K562 (cell line): ENCODE measurements at regions not wholly inside any gene's neighbourhood (a gene's known extent, or its start where the extent isn't known, plus 50 kb on each side); places are given as distances from the start of the nearest gene placed in this dataset.

Source experiments
- ATAC-seq: fragments of 200-7000 bp; cut with Tn5 transposase; 3 replicates; pipeline ENCODE4 v1.9.1; 2020; ENCODE audit warnings: moderate library complexity
- BruUV-seq: library from RNA; stranded (reverse); fragments of 400-500 nt; replicated peaks from 2 replicates; lab custom pipeline; 2021; lab: Mats Ljungman, UMichigan
- CTCF ChIA-PET: fragments of 300-600 bp; formaldehyde crosslinking; extraction: SDS; loops from one replicate; lab custom pipeline; 2021; ENCODE audit warnings: low intra/inter-chr PET ratio; lab: Yijun Ruan, JAX
- POLR2A ChIA-PET: fragments of 300-600, 350-650 bp; sonication (Branson Sonifier 250); formaldehyde crosslinking; extraction: SDS; loops from one replicate; lab custom pipeline; 2021; ENCODE audit warnings: antibody characterized with exemption, inconsistent platforms; lab: Yijun Ruan, JAX
- DNase-seq, 4 experiments: peaks; one replicate each; pipeline versions ENCODE4 v3.0.0 to v3.0.0-alpha.2; 2011 to 2018; ENCODE audit warnings: low spot score in 3 of 4, mixed read lengths in 3 of 4; ENCODE audit errors: extremely low read depth in 1 of 4
- FAIRE-seq: peaks from 2 replicates; lab custom pipeline; 2011; peaks lifted over from hg19 to GRCh38; lab: Jason Lieb, UNC
- H2AFZ ChIP-seq: 2 replicates; pipeline ENCODE4 v1.6.0; 2011; ENCODE audit warnings: low read depth, low read length, control low read depth, inconsistent platforms
- H3K27ac ChIP-seq: fragments of 200-600 bp; 3 replicates; pipeline ENCODE4 v1.8.0; 2011; ENCODE audit warnings: low read depth, mild to moderate bottlenecking, control low read depth, inconsistent platforms, low read length, moderate library complexity, mixed read lengths; ENCODE audit errors: extremely low read depth
- H3K27me3 ChIP-seq, 2 experiments: fragments of 300-600 bp in 1 of 2; 2 replicates in 1 of 2; 3 replicates in 1 of 2; pipeline versions ENCODE4 v1.6.0 to v1.8.0; 2011; ENCODE audit warnings: inconsistent platforms in 2 of 2, low read length in 2 of 2, mild to moderate bottlenecking in 1 of 2, mixed read lengths in 1 of 2, moderate library complexity in 1 of 2; ENCODE audit not compliant: control insufficient read depth in 2 of 2, insufficient read depth in 2 of 2
- H3K36me3 ChIP-seq: fragments of 300-600 bp; 3 replicates; pipeline ENCODE4 v1.8.0; 2011; ENCODE audit warnings: mild to moderate bottlenecking, low read length, inconsistent platforms; ENCODE audit not compliant: control insufficient read depth, insufficient read depth
- H3K4me1 ChIP-seq, 2 experiments: fragments of 200-600 bp in 1 of 2; replicated peaks in 1 of 2; 2 replicates in 1 of 2; 3 replicates in 1 of 2; pipeline versions ENCODE4 v1.5.1 to v1.8.0; 2011; ENCODE audit warnings: inconsistent platforms in 2 of 2, low read length in 2 of 2, mild to moderate bottlenecking in 1 of 2, mixed read lengths in 1 of 2, moderate library complexity in 1 of 2; ENCODE audit not compliant: control insufficient read depth in 2 of 2, insufficient read depth in 2 of 2
- H3K4me2 ChIP-seq: 2 replicates; pipeline ENCODE4 v1.6.1; 2011; ENCODE audit warnings: low read length, control low read depth, inconsistent platforms, mixed read lengths; ENCODE audit not compliant: insufficient read depth
- H3K4me3 ChIP-seq: fragments of 200-600 bp; sonication (generic), shearing (Covaris generic); 2 replicates; pipeline ENCODE4 v1.5.1; 2016; ENCODE audit warnings: control low read depth, inconsistent platforms
- H3K79me2 ChIP-seq: fragments of 200-600 bp; 3 replicates; pipeline ENCODE4 v1.8.0; 2011; ENCODE audit warnings: low read length, inconsistent platforms; ENCODE audit not compliant: control insufficient read depth, insufficient read depth
- H3K9ac ChIP-seq, 2 experiments: 2 replicates each; pipeline versions ENCODE4 v1.6.0 to v1.6.1; 2011; ENCODE audit warnings: low read depth in 2 of 2, low read length in 2 of 2, control low read depth in 1 of 2, inconsistent platforms in 1 of 2, mild to moderate bottlenecking in 1 of 2, mixed read lengths in 1 of 2; ENCODE audit not compliant: insufficient read depth in 1 of 2
- H3K9me1 ChIP-seq: one replicate; pipeline ENCODE4 v1.6.0; 2011; ENCODE audit warnings: inconsistent platforms, mild to moderate bottlenecking, low read length, moderate library complexity; ENCODE audit not compliant: control insufficient read depth, insufficient read depth
- H3K9me3 ChIP-seq: replicated peaks from 2 replicates; pipeline ENCODE4 v1.5.1; 2011; ENCODE audit warnings: low read depth, low read length, inconsistent platforms; ENCODE audit not compliant: control insufficient read depth, insufficient read depth
- H4K20me1 ChIP-seq: replicated peaks from 2 replicates; pipeline ENCODE4 v1.6.1; 2011; ENCODE audit warnings: low read length, inconsistent platforms, mixed read lengths; ENCODE audit not compliant: control insufficient read depth, insufficient read depth
- ATF7 ChIP-seq: fragments of 450-650 bp; IDR thresholded peaks from 2 replicates; pipeline ENCODE4 v1.7.1; 2014; ENCODE audit warnings: mild to moderate bottlenecking, moderate library complexity
- BRD9 ChIP-seq: fragments of 450-650 bp; IDR thresholded peaks from 2 replicates; pipeline ENCODE4 v1.6.1; 2018; ENCODE audit warnings: low read depth; ENCODE audit not compliant: partially characterized antibody
- CHD1 ChIP-seq: fragments of 200-600 bp; sonication (generic); IDR thresholded peaks from one replicate; pipeline ENCODE4 v1.6.1; 2012; ENCODE audit warnings: mild to moderate bottlenecking, moderate library complexity, low read length, inconsistent platforms
- E2F8 ChIP-seq: fragments of 450-650 bp; IDR thresholded peaks from 2 replicates; pipeline ENCODE4 v1.7.1; 2018; ENCODE audit warnings: mild to moderate bottlenecking, low read depth; ENCODE audit not compliant: partially characterized antibody
- ETS2 ChIP-seq: IDR thresholded peaks from 2 replicates; pipeline ENCODE4 v1.6.1; 2016; ENCODE audit warnings: borderline replicate concordance, missing genetic modification characterization, mild to moderate bottlenecking, moderate library complexity, missing compliant biosample characterization; ENCODE audit not compliant: poor library complexity, severe bottlenecking
- PHF20 ChIP-seq: fragments of 450-650 bp; IDR thresholded peaks from 2 replicates; pipeline ENCODE4 v1.6.1; 2018; ENCODE audit not compliant: partially characterized antibody
- PTTG1 ChIP-seq: fragments of 450-650 bp; IDR thresholded peaks from 2 replicates; pipeline ENCODE4 v1.6.1; 2016; ENCODE audit warnings: low read depth, mild to moderate bottlenecking, missing genetic modification characterization, missing compliant biosample characterization
- RBM34 ChIP-seq: fragments of 200-400 bp; formaldehyde crosslinking; IDR thresholded peaks from 2 replicates; pipeline ENCODE4 v1.6.1; 2018; ENCODE audit warnings: low read length, borderline replicate concordance; ENCODE audit not compliant: insufficient read depth
- SNAPC5 ChIP-seq: fragments of 250-450 bp; sonication (Bioruptor Pico); IDR thresholded peaks from 2 replicates; pipeline ENCODE4 v1.8.0; 2021; ENCODE audit warnings: moderate library complexity, mild to moderate bottlenecking, inconsistent platforms
- SP1 ChIP-seq: sonication (generic); formaldehyde crosslinking; IDR thresholded peaks from 2 replicates; pipeline ENCODE4 v1.8.1; 2022; ENCODE audit warnings: mild to moderate bottlenecking, missing genetic modification reagents
- STAG1 ChIP-seq: sonication (generic); formaldehyde crosslinking; IDR thresholded peaks from 2 replicates; pipeline ENCODE4 v1.5.0; 2020; ENCODE audit warnings: missing genetic modification reagents, borderline replicate concordance
- TEAD4 ChIP-seq, 2 experiments: sonication (generic) in 1 of 2; formaldehyde crosslinking in 1 of 2; IDR thresholded peaks; 2 replicates each; pipeline versions ENCODE4 v1.6.1 to v1.8.0; 2012 to 2022; ENCODE audit warnings: borderline replicate concordance in 1 of 2, inconsistent platforms in 1 of 2, low read length in 1 of 2, mild to moderate bottlenecking in 1 of 2, missing genetic modification reagents in 1 of 2
- XRCC4 ChIP-seq: IDR thresholded peaks from one replicate; pipeline ENCODE4 v1.6.1; 2011; ENCODE audit not compliant: insufficient read depth, insufficient read length; ENCODE audit errors: extremely low read depth
- ZFPM2 ChIP-seq: fragments of 250-450 bp; sonication (Bioruptor Pico); IDR thresholded peaks from 2 replicates; pipeline ENCODE4 v1.5.1; 2022; ENCODE audit warnings: mild to moderate bottlenecking
- ZNF23 ChIP-seq: fragments of 250-450 bp; sonication (Bioruptor Pico); IDR thresholded peaks from 2 replicates; pipeline ENCODE4 v1.4.0; 2020; ENCODE audit warnings: mild to moderate bottlenecking
- WGBS: fragments of 100-300 bp; shearing (Covaris generic); methylation state at CpG from one replicate; pipeline ENCODE4 v1.1.6; 2016; ENCODE audit warnings: low coverage, mixed read lengths; ENCODE audit not compliant: insufficient coverage; ENCODE audit errors: missing lambda C conversion rate; 5-methylcytosine and 5-hydroxymethylcytosine counted together
- in situ Hi-C: fragments of 300-500 bp; cut with MboI; formaldehyde crosslinking; loops from 4 replicates; pipeline ENCODE4 v1.15.0; 2018; ENCODE audit warnings: inconsistent platforms, mixed read lengths
- intact Hi-C: fragments of 100-400 bp; cut with micrococcal nuclease; formaldehyde crosslinking; loops from 2 replicates; pipeline ENCODE4 v1.14.2; 2022
- TF ChIP-seq, protein P1 (sequence below): sonication (generic); formaldehyde crosslinking; IDR thresholded peaks from 2 replicates; pipeline ENCODE4 v1.8.1; 2022; ENCODE audit warnings: missing genetic modification reagents

DNA sequence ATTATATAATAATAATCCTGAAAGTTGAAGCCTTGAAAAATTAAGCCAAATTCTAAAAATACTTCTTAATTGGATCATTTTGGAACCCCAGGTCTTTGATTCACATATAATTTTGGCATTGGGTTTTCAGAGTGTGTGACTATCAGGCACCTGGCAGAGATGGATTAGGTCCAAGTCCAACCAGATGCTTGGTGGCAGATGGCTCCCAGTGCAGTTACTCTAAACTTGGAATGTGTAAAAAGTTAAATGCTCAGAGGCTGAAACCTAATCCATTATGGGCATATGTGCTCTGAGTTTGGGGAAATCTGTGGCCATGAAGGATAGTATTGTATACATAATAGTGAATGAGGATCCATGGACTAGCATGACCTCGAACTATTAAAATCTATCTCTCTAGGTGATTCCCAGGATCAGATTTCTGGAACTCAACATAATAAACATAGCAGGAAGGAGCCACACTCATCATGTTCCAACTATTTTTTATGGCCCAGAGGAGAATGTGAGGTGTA, 333.0 kb downstream of the RPRM start:
- no peak for DNase-seq
- ChIA-PET POLR2A (no interaction called here), CTCF (no interaction called here)
- no peak for TF ChIP-seq ZFPM2 (CRISPR knock-in tag)
- TF ChIP-seq, protein P1, sequence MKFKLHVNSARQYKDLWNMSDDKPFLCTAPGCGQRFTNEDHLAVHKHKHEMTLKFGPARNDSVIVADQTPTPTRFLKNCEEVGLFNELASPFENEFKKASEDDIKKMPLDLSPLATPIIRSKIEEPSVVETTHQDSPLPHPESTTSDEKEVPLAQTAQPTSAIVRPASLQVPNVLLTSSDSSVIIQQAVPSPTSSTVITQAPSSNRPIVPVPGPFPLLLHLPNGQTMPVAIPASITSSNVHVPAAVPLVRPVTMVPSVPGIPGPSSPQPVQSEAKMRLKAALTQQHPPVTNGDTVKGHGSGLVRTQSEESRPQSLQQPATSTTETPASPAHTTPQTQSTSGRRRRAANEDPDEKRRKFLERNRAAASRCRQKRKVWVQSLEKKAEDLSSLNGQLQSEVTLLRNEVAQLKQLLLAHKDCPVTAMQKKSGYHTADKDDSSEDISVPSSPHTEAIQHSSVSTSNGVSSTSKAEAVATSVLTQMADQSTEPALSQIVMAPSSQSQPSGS (CRISPR knock-in tag): no peak
- TF ChIP-seq PHF20: no peak
- TF ChIP-seq XRCC4: no peak
- TF ChIP-seq PTTG1 (tag): no peak
- no peak for TF ChIP-seq E2F8
- TF ChIP-seq ZNF23 (CRISPR knock-in tag): no peak
- no peak for TF ChIP-seq ETS2
- TF ChIP-seq RBM34: no peak
- TF ChIP-seq ATF7: no peak
- TF ChIP-seq SNAPC5 (CRISPR knock-in tag): no peak
- no peak for TF ChIP-seq STAG1 (CRISPR knock-in tag)
- TF ChIP-seq BRD9: no peak
- no peak for TF ChIP-seq CHD1
- no peak for TF ChIP-seq TEAD4 (IDR thresholded peaks at IDR 0.05; ENCODE audit: low read length)
- TF ChIP-seq TEAD4 (CRISPR knock-in tag; IDR thresholded peaks at IDR 0.05; ENCODE audit: borderline replicate concordance): no peak
- no peak for TF ChIP-seq SP1 (CRISPR knock-in tag)
- no peak overlapping the region for H3K4me3 ChIP-seq
- no peaks in the 10 kb centered on the region for H3K36me3 ChIP-seq
- no peaks in the 10 kb centered on the region for H3K9me1 ChIP-seq
- no TSS peak for BruUV-seq
- no peaks in the 10 kb centered on the region for H4K20me1 ChIP-seq
- H3K4me2 ChIP-seq: no peak overlapping the region
- H3K27me3 ChIP-seq: no peaks in the 10 kb centered on the region
- no peaks in the 10 kb centered on the region for H3K4me1 ChIP-seq
- no peak overlapping the region for H3K9ac ChIP-seq
- WGBS: 6% methylated on average over 1 of the region's 1 CpG
- no peaks in the 10 kb centered on the region for H3K79me2 ChIP-seq
- intact Hi-C loops (no loop called here), in situ Hi-C loops (no loop called here)
- no peak for ATAC-seq
- FAIRE-seq: no peak
- H3K9me3 ChIP-seq: no peaks in the 10 kb centered on the region
- H2AFZ ChIP-seq: no peak overlapping the region
- no peak overlapping the region for H3K27ac ChIP-seq
